EL (cell line): ENCODE measurements at regions not wholly inside any gene's neighbourhood (a gene's known extent, or its start where the extent isn't known, plus 50 kb on each side); places are given as distances from the start of the nearest gene placed in this dataset.
"Not testable (repeated sequence)": the region's sequence is repeated elsewhere in the genome, so short reads cannot be mapped to it uniquely, and the experiment has no call there.

Experiments
- DNase-seq: peaks from one replicate; pipeline ENCODE4 v3.0.0-alpha.2; 2016

DNA sequence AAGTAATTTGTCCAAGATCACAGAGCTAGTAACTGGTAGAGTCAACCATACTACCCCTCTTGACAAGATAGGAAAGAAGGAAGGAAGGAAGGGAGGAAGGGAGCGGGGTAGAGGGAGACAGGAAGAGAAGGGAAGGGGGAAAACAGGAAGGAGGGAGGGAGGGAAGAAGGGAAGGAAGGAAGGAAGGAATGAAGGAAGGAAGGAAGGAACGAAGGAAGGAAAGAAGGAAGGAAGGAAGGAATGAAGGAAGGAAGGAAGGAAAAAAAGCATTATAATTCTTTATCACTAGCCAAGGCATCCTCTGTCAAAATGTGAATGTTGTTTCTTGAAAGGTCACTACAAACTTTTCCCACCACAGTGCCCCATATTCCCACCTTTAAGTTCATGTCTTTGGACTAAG, 223.6 kb downstream of the SHQ1 start:
- no peak for DNase-seq

DNA sequence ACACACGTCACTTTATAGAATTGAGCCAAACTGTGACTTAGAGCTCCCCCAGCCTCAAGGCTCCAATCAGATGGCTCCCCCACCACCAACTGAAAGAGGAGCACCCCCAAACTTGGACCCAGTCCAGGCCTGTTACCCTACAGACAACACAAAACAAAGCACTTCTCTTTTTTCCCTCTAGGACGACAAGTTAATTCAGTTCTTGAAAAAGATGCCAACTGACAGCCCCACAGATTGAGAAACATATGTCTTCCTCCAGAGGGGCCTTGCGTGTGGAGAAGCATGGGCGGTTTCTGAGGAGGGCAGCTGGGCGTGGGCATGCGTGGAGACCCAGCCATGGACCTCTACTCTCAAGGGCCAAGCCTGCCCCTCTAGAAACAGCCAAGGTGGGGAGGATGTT, 229.5 kb downstream of the SHQ1 start:
- DNase-seq: no peak

DNA sequence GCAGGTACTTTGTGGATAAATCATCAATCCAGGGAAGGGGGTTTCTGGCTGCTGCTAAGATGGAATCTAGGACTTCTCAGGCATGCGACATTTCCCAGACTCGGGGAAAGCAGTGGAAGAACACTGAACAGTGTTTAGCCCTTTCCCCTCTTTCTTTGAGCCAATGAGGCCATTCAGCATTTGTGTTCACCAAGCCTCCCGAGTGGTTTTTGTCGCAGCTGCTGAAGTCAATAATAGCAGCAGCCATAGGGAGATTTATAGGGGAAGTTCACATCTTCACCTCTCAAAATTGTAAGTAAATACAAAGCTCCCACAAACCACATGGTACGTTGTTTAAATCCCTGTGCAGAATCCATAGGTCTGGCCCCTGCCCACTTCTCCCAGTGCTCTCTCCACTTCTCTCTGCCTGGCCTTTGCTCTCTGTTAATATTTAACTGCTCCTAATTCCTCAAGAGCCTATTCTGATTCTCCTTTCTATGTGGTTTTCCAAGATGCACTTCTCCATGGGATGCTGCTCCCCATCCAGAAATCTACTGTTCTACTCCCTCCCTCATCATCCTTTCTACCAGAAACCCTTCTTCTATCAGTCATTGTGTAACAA, 230.7 kb downstream of the SHQ1 start:
- no peak for DNase-seq

DNA sequence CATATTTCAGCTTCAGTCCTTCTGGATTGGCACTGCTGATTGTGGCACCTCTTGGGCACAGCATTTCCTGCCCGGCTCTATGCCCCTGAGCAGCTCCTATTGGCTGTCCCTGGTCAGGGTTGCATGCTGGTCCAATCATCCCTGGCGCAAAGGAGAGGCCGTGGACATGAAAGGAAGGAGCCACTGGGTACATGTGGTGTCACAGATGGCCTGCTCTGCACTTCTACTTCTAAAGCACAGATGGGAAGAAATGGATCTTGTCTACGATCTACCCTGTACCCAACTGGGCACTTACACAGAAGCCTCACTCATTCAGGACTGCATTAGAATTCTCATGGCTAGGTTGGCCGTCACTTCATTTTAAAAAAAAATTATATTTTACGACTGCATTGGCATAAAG, 232.5 kb downstream of the SHQ1 start:
- DNase-seq: no peak

DNA sequence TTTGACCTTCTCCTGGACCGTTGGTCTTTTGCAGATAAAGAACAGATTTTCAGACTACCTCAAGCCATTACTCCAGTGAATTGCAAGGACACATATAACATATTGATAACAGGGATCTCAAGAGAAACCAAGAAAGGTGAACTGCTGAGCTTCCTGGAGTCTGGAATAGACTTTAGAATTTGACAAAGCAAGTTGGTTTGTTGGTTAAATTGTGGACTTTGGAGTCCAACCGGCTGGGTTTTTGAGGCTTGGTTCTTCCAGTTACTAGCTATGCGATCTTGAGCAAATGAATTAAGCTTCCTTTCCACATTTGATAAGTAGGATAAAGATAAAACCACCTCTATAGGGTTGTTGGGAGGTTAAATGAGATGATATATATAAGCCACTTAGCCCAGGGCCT, 233.1 kb downstream of the SHQ1 start:
- DNase-seq: no peak

DNA sequence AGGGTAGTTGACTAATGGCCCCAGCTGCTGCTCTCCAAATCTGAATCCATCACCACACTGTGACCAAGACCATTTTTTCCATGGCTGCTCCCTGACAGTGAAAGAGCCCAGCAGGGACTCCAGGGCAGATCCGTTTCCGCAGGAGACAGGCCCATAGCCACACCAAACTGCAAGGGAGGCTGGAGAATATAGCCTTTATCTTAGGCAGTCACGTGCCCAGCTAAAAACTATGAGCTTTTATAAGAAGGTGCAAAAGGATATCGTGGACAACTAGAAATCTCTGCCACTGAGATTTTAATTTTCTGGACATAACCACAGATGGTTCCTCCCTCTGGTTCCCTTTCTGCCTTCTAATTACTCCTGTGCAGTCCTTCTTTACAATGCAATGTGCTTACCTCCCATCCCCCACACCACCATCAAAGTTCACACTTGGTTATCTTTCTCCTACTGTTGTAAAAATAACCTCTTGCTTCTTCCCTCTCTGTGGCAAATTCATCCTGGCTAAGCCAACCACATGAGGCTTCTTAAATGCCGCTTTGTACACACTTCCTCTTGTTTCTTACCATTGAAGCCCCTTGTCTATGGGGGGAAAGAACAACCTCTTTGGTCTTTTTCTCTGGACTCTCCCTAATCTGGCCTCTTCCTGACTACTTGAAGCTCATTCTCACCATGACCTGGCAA, 233.7 kb downstream of the SHQ1 start:
- no peak for DNase-seq

DNA sequence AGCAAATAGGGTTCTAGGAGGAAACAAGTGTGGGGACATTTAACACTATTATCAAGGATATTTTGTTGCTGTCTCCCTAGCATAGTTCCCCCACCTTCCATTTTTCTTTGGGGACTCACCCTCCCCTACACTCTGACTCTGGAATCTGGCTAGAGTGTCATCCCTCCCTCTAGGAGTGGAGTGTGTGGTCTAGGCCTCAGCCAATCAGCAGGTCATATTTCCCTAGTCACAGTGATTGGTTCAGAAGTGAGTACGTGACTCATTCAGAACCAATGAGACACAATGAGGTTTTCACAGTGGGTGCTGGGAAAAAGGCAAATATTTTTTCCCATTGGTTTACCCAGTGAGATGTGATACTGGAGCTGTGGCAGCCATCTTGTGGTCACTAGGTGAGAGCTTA, 234.4 kb downstream of the SHQ1 start:
- DNase-seq: no peak

DNA sequence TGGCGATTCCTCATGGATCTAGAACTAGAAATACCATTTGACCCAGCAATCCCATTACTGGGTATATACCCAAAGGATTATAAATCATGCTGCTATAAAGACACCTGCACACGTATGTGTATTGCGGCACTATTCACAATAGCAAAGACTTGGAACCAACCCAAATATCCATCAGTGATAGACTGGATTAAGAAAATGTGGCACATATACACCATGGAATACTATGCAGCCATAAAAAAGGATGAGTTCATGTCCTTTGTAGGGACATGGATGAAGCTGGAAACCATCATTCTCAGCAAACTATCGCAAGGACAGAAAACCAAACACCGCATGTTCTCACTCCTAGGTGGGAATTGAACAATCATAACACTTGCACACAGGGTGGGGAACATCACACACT, 239.1 kb downstream of the SHQ1 start:
- DNase-seq: not testable (repeated sequence)

DNA sequence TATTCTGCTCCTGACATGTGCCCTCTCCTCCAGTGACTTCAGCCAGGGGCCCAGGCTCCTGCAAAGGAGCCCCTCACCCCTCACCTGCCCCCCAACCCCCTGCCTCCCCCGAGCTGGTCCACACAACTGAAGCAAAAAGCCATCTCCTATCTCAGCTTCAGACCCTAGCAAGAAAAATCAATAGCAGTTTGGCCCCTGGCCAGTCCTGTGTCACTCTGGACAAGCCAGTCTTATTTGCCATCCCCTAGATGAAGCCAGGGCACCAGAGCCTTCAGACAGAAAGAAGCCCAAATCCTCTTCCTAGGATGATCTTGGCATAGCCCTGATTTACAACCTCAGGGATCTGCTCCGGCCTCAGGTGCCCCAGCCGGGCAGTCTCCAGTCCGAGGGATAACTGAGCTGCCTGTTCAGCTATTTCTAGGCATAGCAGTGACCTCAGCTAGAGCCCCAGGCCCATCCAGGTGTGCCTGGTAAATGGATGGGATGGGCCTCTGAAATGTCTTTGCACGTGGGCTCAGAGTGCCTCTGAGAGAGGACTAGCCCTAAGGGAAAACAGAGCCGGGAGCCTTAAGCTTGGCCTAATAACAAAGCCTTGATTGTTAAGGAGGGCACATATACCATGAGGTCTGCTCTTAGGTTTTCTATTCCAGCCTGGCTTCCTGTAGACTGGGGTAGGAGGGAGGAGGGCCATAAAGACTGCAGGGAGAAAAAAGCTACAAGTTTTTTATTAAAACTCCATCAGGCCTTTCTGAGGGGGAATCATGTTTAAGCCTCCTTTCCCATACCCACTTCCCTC, 242.0 kb downstream of the SHQ1 start:
- no peak for DNase-seq

DNA sequence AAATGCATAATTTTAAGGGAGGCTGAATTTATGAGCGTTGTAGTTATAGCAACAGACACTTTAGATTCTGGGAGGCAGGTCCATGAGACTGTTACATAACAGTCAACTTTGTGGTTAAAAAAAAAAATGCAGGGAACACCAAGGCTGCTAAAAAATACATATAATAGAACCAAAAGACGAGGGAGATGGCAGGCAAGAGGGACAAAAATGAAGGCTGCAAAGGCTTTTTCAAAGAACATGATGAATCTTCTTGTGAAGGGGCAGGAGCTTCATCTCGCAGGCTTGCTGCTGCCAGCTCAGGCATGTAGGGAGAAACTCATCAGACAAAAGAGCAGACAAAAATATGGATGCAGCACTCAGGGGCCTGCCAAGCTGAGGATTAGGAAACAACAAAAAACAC, 243.9 kb downstream of the SHQ1 start:
- DNase-seq: no peak

DNA sequence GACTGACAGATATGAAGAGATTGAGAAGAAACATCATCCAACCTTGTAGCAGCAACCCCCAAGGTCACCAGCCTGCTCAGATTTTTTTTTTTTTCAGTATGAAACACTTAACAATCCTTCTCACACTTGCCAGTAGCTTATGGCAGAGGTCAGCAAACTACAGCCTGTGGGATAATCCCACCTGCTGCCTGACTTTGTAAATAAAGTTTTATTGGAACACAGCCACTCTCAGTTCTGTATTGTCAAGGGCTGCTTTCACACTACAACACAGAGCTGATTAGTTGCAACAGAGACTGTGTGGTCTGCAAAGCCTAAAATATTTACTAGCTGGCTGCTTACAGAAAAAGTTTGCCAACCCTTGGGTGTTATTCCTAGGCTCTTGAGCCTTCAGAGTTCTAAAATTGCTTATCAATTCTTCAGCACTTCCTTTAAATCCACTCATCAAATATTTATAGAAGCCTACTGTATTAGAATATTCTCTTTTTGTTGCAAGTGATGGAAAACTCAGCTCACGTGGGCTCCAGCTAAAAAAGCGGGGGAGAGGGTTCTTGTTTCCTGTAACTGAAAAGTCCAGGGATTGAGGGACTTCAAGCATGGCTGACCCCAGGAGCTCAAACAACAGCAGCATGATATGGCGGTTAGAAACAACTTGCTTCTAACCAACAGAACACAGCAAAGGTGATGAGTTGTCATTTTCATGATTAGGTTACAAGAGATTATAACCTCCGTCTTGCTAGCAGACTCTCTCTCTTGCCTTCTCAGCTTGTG, 246.1 kb downstream of the SHQ1 start:
- DNase-seq: no peak

DNA sequence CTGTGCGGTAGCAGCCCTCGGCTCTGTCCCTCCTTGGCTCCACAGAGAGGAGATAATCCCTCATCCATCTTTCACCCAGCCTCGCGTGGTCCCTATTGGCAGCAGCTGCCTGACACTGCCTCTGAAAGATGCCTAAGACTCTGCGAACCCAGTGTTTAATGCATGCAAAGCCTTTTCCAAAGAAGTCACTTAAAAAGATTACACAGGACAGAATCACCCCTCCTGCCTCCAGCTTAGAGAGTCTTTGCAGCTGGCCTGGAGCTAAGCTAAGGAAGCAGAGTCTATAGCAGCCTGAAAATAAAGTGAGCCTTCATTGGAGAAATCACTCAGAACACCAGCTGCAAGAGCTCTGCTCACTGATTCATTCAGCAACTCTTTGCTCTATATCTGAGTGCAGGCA, 247.2 kb downstream of the SHQ1 start:
- no peak for DNase-seq

DNA sequence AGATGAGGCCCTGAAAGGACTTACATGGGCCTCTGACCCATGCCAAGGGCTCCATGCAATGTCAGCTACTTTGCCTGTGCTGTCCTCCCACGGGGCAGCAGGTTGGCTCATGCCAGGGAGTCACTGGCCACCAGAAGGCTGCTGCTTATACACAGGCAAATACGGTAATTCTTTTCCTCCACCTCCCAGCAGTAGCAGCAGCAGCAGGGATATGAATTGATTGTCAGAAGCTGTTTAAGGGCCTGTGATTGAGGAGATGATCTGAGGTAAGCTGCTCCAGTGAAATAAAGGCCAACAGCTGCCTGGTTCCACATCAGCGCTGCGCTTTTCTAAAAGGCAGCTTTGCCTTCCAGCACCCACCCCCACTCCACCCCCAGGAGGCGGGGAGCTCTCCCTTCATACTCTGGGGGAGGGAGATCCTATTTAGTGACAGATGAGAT, 250.5 kb downstream of the SHQ1 start:
- DNase-seq: peak; percentile 31

DNA sequence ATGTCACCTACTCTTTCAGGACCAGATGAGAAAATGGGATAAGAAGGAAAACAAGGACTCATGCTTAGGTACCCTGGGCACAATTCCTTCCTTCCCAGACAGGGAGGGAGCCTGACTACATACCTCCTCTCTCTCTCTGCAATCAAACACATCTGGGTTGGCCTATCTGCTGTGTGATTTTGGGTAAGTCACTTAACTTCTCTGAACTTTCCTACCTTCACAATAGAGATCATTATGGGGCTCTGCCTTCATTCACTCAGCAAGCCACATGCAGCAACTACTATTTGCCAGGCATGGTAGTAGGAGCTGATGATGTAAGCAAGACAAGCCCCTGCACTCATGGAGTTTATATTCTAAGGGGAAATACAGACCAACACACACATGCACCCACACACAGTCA, 251.2 kb downstream of the SHQ1 start:
- no peak for DNase-seq

DNA sequence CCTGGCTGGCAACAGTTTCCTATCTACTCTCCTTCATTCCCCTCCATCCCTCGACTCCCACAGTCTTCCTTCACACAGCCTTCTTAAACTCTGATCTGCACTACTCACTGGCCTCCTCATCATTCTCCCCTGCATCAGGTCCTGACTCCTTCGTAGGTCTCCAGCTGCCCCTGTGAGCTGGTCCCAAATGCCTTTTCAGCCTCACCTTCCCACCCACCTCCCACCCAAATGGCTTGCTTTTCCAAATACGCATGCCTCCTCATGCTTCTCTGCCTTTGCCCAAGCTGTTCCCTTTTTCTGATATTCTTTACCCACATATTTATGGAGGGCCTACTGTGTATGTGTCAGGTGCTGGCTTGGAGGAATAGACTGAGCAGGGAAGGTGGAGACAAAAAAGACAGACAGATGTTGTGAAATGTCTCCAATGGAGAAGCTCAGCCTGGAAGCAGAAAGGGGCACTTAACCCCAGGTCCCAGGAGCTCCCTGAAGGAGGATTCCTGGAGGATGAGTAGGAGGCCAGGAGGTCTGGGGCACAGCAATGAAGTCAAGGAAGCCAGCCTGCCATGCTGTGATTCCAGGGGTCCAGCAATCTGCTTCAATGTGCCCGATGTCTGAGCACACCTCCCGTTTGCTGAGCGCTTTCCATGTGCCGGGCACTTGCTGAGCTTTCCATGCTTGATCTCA, 252.2 kb downstream of the SHQ1 start:
- DNase-seq: peak; percentile 77

DNA sequence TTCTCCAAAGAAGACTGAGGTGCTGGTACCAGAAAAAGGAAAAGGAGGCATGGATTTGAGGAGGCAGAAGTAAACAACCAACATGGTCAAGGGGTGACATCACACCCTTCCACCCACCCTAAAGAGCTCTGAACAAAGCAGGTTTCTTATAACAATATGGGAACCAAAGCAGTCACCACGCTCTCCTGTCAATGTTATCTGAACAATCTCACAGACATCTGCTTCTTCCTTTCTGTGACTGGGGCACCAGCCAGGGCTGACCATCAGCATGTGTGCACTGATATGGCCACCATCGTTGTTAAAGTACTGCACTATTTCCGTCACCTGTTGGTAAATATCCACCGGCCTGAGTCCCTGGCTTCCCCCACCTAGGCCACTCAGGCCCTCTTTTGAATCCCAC, 252.9 kb downstream of the SHQ1 start:
- peak; percentile 23 for DNase-seq

DNA sequence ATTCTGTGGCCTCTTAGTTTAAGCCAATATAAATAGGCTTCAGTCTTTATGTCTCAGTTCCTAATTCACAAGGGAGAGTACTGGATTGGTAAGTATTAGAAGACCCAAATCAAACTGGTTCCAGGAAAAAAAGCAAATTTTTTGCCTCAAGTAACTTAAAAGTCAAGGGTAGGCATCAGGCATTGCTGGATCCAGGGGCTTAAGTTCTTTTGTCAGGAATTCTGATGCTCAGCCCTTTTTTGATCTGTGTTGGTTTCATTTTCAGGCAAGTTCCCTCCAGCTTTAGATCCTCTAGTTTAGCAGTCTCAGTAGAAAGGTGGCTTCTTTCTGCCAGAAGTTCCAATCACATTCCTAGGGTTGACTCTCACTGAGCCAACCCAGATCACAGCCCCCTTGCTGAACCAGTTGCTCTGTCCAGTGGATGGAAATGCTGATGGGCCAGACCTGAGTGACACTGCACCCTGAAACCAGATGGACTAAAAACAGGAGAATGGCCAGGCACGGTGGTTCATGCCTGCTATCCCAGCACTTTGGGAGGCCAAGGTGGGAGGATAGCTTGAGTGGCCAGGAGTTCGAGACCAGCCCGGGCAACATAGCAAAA, 253.5 kb downstream of the SHQ1 start:
- DNase-seq: no peak

DNA sequence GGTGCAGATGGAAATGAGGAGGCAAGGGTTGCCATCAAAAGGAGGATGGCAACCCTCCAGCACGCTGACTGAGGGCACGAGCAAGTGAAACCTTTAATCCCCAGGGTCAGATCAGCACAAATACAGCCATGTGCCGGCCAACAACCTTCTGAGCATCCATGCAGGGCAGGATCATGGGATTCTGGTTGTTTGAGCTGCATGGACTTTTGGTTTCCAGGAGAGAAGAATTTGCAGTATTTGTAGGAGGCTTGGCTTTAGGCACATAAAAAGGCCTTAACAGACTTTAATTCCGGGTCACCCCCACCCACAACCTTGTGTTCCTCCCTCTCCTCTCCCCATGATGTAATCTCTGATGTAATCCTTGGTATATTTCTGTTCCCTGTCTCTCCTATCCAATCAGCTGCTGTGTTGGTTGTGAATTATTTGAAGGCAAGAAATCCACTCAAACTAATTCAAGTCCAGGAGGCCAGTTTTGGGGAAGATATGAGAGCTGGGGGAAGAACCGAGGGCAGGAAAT, 254.3 kb downstream of the SHQ1 start:
- peak; percentile 56 for DNase-seq

DNA sequence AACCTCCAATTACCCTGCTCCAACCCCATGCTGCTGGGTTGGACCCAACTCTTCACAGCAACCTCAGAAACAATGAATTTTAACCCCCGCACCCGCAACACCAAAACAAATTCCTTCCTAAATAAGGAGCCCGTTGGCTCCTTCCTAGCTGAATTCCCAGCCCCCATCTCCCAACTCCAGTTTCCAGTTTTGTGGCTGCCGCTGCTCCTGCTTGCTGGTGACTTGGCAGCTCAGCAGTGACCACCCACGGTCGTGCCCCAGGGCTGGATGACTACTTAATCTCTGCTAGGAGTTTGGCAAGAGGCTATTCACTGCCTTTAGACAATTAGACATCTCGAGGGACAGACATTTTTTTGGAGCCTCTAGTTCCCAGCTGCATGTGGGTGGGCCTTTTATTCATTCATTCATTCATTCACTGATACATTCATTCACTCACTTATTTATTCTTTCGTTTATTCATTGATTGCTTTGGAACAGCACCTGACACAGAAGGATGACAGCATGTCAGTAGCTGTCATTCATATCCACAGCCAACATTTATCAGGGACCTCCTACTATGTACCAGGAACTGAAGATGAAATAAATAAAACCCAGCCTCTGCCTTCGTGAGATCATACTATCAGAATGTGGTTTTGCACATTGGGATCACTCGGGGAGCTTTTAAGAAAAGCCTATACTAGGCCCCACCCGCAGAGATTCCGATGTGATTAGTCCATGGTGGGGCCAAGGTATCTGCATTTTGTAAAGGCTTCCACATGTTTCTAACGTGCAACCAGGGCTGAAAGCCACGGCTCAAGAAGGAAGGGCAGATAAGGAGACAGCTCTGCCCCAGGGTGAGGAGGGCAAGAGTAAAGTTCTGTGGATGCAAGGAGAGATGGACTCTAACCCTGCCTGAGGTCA, 256.5 kb downstream of the SHQ1 start:
- DNase-seq: peak; percentile 96

DNA sequence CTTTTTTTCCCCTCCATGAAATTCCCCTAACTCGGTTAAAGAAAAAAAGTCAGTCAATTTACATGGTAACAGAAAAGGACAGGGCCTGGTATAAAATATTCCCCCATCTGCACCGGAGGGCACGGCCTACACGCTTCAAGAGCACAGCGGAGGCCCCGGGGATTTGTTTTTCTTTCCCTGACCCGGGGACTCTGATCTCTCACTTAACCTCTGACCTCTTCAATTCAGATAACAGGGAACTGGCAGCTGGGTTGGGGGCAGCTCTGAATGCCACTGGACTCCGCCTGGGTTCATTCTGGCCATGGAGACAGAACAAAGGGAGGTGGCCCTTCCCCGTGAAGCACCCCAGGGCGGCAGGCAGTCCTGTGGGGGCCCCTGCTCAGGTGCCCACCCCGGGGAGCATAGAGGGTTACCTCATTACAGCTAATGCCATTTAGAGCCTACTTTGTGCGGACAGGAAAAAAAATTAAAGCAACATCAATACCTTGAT, 257.5 kb downstream of the SHQ1 start:
- DNase-seq: no peak

DNA sequence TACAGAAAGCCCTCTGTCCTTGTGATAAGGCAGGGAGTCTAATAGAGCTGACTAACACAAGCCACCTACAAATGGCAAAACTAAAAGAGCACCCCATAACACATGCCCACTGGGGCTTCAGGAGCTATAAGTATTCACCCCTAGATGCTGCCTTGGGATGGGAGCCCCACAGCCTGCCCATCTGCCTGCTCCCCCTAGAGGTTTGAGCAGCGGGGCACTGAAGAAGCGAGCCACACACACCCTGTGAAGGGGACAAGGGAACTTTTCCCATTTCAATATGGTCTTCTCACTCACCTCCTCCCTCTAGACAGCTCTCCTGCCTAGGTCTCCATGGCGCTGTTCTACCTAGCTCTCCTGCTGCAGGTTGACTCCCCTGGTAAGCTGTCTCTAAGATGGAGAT, 261.0 kb downstream of the SHQ1 start:
- DNase-seq: no peak
